IMR-90 (cell line): ENCODE measurements at regions not wholly inside any gene's neighbourhood (a gene's known extent, or its start where the extent isn't known, plus 50 kb on each side); places are given as distances from the start of the nearest gene placed in this dataset.

ENCODE experiments used
- ATAC-seq: fragments of 200-7000 bp; cut with Tn5 transposase; 2 replicates; pipeline ENCODE4 v1.9.1; 2020; ENCODE audit warnings: low read depth, mild to moderate bottlenecking, moderate library complexity
- BruUV-seq: library from RNA; stranded (reverse); fragments of 400-500 nt; replicated peaks from 2 replicates; lab custom pipeline; 2021; lab: Mats Ljungman, UMichigan
- CTCF ChIA-PET: fragments of 300-600 bp; formaldehyde crosslinking; extraction: SDS; loops from one replicate; lab custom pipeline; 2021; ENCODE audit warnings: antibody characterized with exemption; lab: Yijun Ruan, JAX
- POLR2A ChIA-PET: fragments of 300-600 bp; sonication (Branson Sonifier 250); formaldehyde crosslinking; loops from one replicate; lab custom pipeline; 2022; ENCODE audit warnings: antibody characterized with exemption; ENCODE audit not compliant: unreplicated experiment; lab: Charles Lee
- DNase-seq: peaks from one replicate; pipeline ENCODE4 v3.0.0; 2013
- H2AFZ ChIP-seq: replicated peaks from 2 replicates; pipeline ENCODE3; 2013; ENCODE audit warnings: low read length, mild to moderate bottlenecking; ENCODE audit not compliant: poor library complexity
- H2AK5ac ChIP-seq: 2 replicates; pipeline ENCODE4 v1.6.1; 2013; ENCODE audit warnings: low read depth, low read length, inconsistent platforms
- H2AK9ac ChIP-seq: replicated peaks from 2 replicates; pipeline ENCODE3; 2013; ENCODE audit warnings: mild to moderate bottlenecking, low read depth, low read length, moderate library complexity; ENCODE audit not compliant: poor library complexity
- H2BK120ac ChIP-seq: 2 replicates; pipeline ENCODE4 v1.6.1; 2013; ENCODE audit warnings: low read depth, low read length, inconsistent platforms
- H2BK15ac ChIP-seq: 3 replicates; pipeline ENCODE4 v1.6.1; 2013; ENCODE audit warnings: low read depth, low read length, inconsistent platforms
- H2BK20ac ChIP-seq: 2 replicates; pipeline ENCODE4 v1.6.1; 2013; ENCODE audit warnings: low read depth, mild to moderate bottlenecking, inconsistent platforms, low read length, moderate library complexity
- H2BK5ac ChIP-seq: 2 replicates; pipeline ENCODE4 v1.6.1; 2013; ENCODE audit warnings: mild to moderate bottlenecking, low read depth, low read length, inconsistent platforms; ENCODE audit not compliant: poor library complexity, severe bottlenecking
- H3K14ac ChIP-seq: replicated peaks from 2 replicates; pipeline ENCODE4 v1.6.1; 2013; ENCODE audit warnings: low read depth, low read length, inconsistent platforms
- H3K18ac ChIP-seq: 2 replicates; pipeline ENCODE4 v1.6.1; 2013; ENCODE audit warnings: low read depth, low read length, control low read depth
- H3K23ac ChIP-seq: 2 replicates; pipeline ENCODE4 v1.6.1; 2013; ENCODE audit warnings: low read depth, low read length, inconsistent platforms
- H3K27ac ChIP-seq: 2 replicates; pipeline ENCODE4 v1.5.1; 2013; ENCODE audit warnings: mild to moderate bottlenecking, control low read depth, low read length; ENCODE audit not compliant: insufficient read depth
- H3K27me3 ChIP-seq: 2 replicates; pipeline ENCODE4 v1.6.1; 2013; ENCODE audit warnings: low read length; ENCODE audit not compliant: control insufficient read depth, insufficient read depth
- H3K36me3 ChIP-seq: 2 replicates; pipeline ENCODE4 v1.6.1; 2013; ENCODE audit warnings: low read length, mixed read lengths; ENCODE audit not compliant: control insufficient read depth, insufficient read depth
- H3K4ac ChIP-seq: 2 replicates; pipeline ENCODE4 v1.6.1; 2013; ENCODE audit warnings: low read depth, low read length, inconsistent platforms
- H3K4me1 ChIP-seq: 2 replicates; pipeline ENCODE4 v1.6.1; 2013; ENCODE audit warnings: low read length, mixed read lengths; ENCODE audit not compliant: control insufficient read depth, insufficient read depth
- H3K4me2 ChIP-seq: 2 replicates; pipeline ENCODE4 v1.6.1; 2013; ENCODE audit warnings: low read depth, mild to moderate bottlenecking, control low read depth, low read length, moderate library complexity
- H3K4me3 ChIP-seq: 2 replicates; pipeline ENCODE4 v1.5.1; 2013; ENCODE audit warnings: low read depth, mild to moderate bottlenecking, control low read depth, low read length, moderate library complexity; ENCODE audit not compliant: insufficient read depth
- H3K56ac ChIP-seq: 2 replicates; pipeline ENCODE4 v1.6.1; 2013; ENCODE audit warnings: low read length, inconsistent platforms; ENCODE audit not compliant: insufficient read depth; ENCODE audit errors: extremely low read depth
- H3K79me1 ChIP-seq, 2 experiments: 2 replicates each; pipeline ENCODE4 v1.6.1; 2013; ENCODE audit warnings: low read length in 2 of 2, inconsistent platforms in 1 of 2, low read depth in 1 of 2
- H3K9ac ChIP-seq: 2 replicates; pipeline ENCODE4 v1.6.1; 2013; ENCODE audit warnings: low read depth, low read length, control low read depth
- H3K9me1 ChIP-seq: 2 replicates; pipeline ENCODE4 v1.6.1; 2013; ENCODE audit warnings: low read length, inconsistent platforms; ENCODE audit not compliant: insufficient read depth
- H3K9me3 ChIP-seq: 2 replicates; pipeline ENCODE4 v1.6.1; 2013; ENCODE audit warnings: low read length; ENCODE audit not compliant: control insufficient read depth, insufficient read depth
- H4K20me1 ChIP-seq: 2 replicates; pipeline ENCODE4 v1.6.1; 2013; ENCODE audit warnings: low read length, inconsistent platforms; ENCODE audit not compliant: insufficient read depth
- H4K5ac ChIP-seq: 2 replicates; pipeline ENCODE4 v1.6.1; 2013; ENCODE audit warnings: mild to moderate bottlenecking, low read depth, low read length, control low read depth
- H4K8ac ChIP-seq, 2 experiments: 2 replicates each; pipeline ENCODE4 v1.6.1; 2013; ENCODE audit warnings: low read depth in 2 of 2, low read length in 2 of 2, control low read depth in 1 of 2, inconsistent platforms in 1 of 2
- H4K91ac ChIP-seq: 2 replicates; pipeline ENCODE4 v1.6.1; 2013; ENCODE audit warnings: low read depth, low read length, inconsistent platforms; ENCODE audit not compliant: insufficient read depth
- BHLHE40 ChIP-seq: fragments of 150-350 bp; IDR thresholded peaks from 2 replicates; pipeline ENCODE4 v1.6.1; 2016; ENCODE audit warnings: mild to moderate bottlenecking, low read depth, low read length
- WGBS, 2 experiments: methylation state at CpG; one replicate each; pipeline versions ENCODE4 v1.1.5 to v1.1.7; 2013; ENCODE audit warnings: missing lambda C conversion rate in 2 of 2; ENCODE audit not compliant: insufficient read length in 1 of 2; ENCODE audit errors: extremely low coverage in 2 of 2; 5-methylcytosine and 5-hydroxymethylcytosine counted together
- dilution Hi-C: fragments of 300-500 bp; cut with HindIII; formaldehyde crosslinking; loops from one replicate; pipeline ENCODE4 v1.14.3; 2018; ENCODE audit warnings: low sequenced_read_pairs; ENCODE audit not compliant: unreplicated experiment
- in situ Hi-C: fragments of 300-500 bp; cut with MboI; formaldehyde crosslinking; loops from 3 replicates; pipeline ENCODE4 v1.14.3; 2019; ENCODE audit warnings: low sequenced_read_pairs, inconsistent platforms, mixed read lengths
- intact Hi-C: fragments of 100-400 bp; cut with micrococcal nuclease; formaldehyde crosslinking; loops from 2 replicates; pipeline ENCODE4 v1.10.0; 2022

- DNase-seq = no peak
- no peak overlapping the region for H3K23ac ChIP-seq
- no peak overlapping the region for H4K8ac ChIP-seq
- no peaks in the 10 kb centered on the region for H4K20me1 ChIP-seq
- H3K4ac ChIP-seq = no peak overlapping the region
- WGBS, 2 experiments = no CpG with 5 or more reads among the region's 4 CpGs
- in situ Hi-C loops = no loop called here
- H3K27me3 ChIP-seq = no peaks in the 10 kb centered on the region
- H3K36me3 ChIP-seq = no peaks in the 10 kb centered on the region
- no peak overlapping the region for H2BK15ac ChIP-seq
- H4K5ac ChIP-seq = no peak overlapping the region
- no peak overlapping the region for H4K91ac ChIP-seq
- no peaks in the 10 kb centered on the region for H3K79me1 ChIP-seq
- no peaks in the 10 kb centered on the region for H3K4me1 ChIP-seq
- H3K27ac ChIP-seq = no peak overlapping the region
- ATAC-seq = no peak
- no peak overlapping the region for H3K18ac ChIP-seq
- no peaks in the 10 kb centered on the region for H3K9me1 ChIP-seq
- no TSS peak for BruUV-seq
- no peak for TF ChIP-seq BHLHE40
- no peak overlapping the region for H3K9ac ChIP-seq
- H3K56ac ChIP-seq = no peak overlapping the region
- no peak overlapping the region for H2AFZ ChIP-seq
- no peaks in the 10 kb centered on the region for H3K9me3 ChIP-seq
- no peak overlapping the region for H2BK20ac ChIP-seq
- no peak overlapping the region for H3K14ac ChIP-seq
- dilution Hi-C loops = no loop called here
- H2BK120ac ChIP-seq = no peak overlapping the region
- H3K4me2 ChIP-seq = no peak overlapping the region
- ChIA-PET POLR2A (no interaction called here), CTCF (no interaction called here)
- H2AK9ac ChIP-seq = no peak overlapping the region
- no peak overlapping the region for H2BK5ac ChIP-seq
- intact Hi-C loops = no loop called here
- no peak overlapping the region for H3K4me3 ChIP-seq
- no peak overlapping the region for H2AK5ac ChIP-seq
These were observed 343.7 kb downstream of the INSIG2 start for GRCh38 chr2:118431997-118432396.
